ENCODE measurements at regions not wholly inside any gene's neighbourhood (a gene's known extent, or its start where the extent isn't known, plus 50 kb on each side); places are given as distances from the start of the nearest gene placed in this dataset.

- Histone ChIP-seq H3K4me3 (replicated peaks in 1 of 3) (no peak overlapping the region), H3K27me3 (no peaks in the 10 kb centered on the region), H3K9me3 (no peaks in the 10 kb centered on the region), H3K4me1 (no peaks in the 10 kb centered on the region), H3K27ac (no peak overlapping the region), H3K36me3 (no peaks in the 10 kb centered on the region)
- no peak for DNase-seq
- TF ChIP-seq POLR2A (IDR thresholded peaks at IDR 0.05) (no peak), CTCF (IDR thresholded peaks at IDR 0.05) (no peak)
- intact Hi-C loops (cut with DNase I), result no loop called here
Measured at GRCh38 chr3:176723758-176724393, 473.4 kb downstream of the TBL1XR1 start.

- intact Hi-C loops (cut with DNase I), result no loop called here
- WGBS, 2 donors, result 80 to 87% methylated on average over 3 of the region's 3 CpGs
- no peak for DNase-seq
Measured at GRCh38 chr3:176714034-176714433, 483.2 kb downstream of the TBL1XR1 start.

GRCh38 chr3:176712191-176712590 lies 485.1 kb downstream of the TBL1XR1 start:
- TF ChIP-seq CTCF (IDR thresholded peaks at IDR 0.05) (no peak), POLR2A (IDR thresholded peaks at IDR 0.05) (no peak)
- Histone ChIP-seq H3K4me1 (no peaks in the 10 kb centered on the region), H3K27ac (no peak overlapping the region), H3K27me3 (no peaks in the 10 kb centered on the region), H3K4me3 (replicated peaks in 1 of 3) (no peak overlapping the region), H3K36me3 (no peaks in the 10 kb centered on the region), H3K9me3 (no peaks in the 10 kb centered on the region)
- WGBS, 2 donors, result 56 to 61% methylated on average over 2 of the region's 2 CpGs
- intact Hi-C loops (cut with DNase I), result no loop called here
- no peak for DNase-seq

More at GRCh38 chr3:176714034-176714433, 483.2 kb downstream of the TBL1XR1 start:
- no peak overlapping the region for H3K27ac ChIP-seq
- no peaks in the 10 kb centered on the region for H3K27me3 ChIP-seq
- H3K4me3 ChIP-seq (replicated peaks in 1 of 3), result no peak overlapping the region
- TF ChIP-seq CTCF (IDR thresholded peaks at IDR 0.05) (no peak), POLR2A (IDR thresholded peaks at IDR 0.05) (no peak)
- no peaks in the 10 kb centered on the region for H3K4me1 ChIP-seq
- no peaks in the 10 kb centered on the region for H3K36me3 ChIP-seq
- H3K9me3 ChIP-seq, result no peaks in the 10 kb centered on the region

- WGBS, 2 donors, result 62 to 70% methylated on average over 4 of the region's 4 CpGs
- H3K4me3 ChIP-seq (replicated peaks in 1 of 3), result no peak overlapping the region
Measured at GRCh38 chr3:176699288-176699687, 498.0 kb downstream of the TBL1XR1 start.

More at GRCh38 chr3:176699288-176699687, 498.0 kb downstream of the TBL1XR1 start:
- no peak for DNase-seq
- no peak for TF ChIP-seq POLR2A (IDR thresholded peaks at IDR 0.05)
- TF ChIP-seq CTCF (IDR thresholded peaks at IDR 0.05), result no peak
- no peaks in the 10 kb centered on the region for H3K27me3 ChIP-seq
- intact Hi-C loops (cut with DNase I), result no loop called here
- H3K4me1 ChIP-seq, result no peaks in the 10 kb centered on the region
- no peaks in the 10 kb centered on the region for H3K36me3 ChIP-seq
- H3K9me3 ChIP-seq, result no peaks in the 10 kb centered on the region
- no peak overlapping the region for H3K27ac ChIP-seq

All from thyroid gland (tissue), 4 donors.